Activated T-cell treated with anti-CD3 and anti-CD28 coated beads, Interleukin-2, amount 50 U/mL, for 4 hours (primary cell): ENCODE measurements at regions not wholly inside any gene's neighbourhood (a gene's known extent, or its start where the extent isn't known, plus 50 kb on each side); places are given as distances from the start of the nearest gene placed in this dataset.

Experiments used
- ATAC-seq, 2 donors: fragments of 200-7000 bp; cut with Tn5 transposase; one replicate each; pipeline ENCODE4 v1.10.0; 2021
- DNase-seq: peaks from one replicate; pipeline ENCODE4 v3.0.0-alpha.2; 2020
- H3K27me3 Mint-ChIP-seq: one replicate; pipeline ENCODE4 v1.8.0; 2021; ENCODE audit warnings: low read depth, mixed read lengths
- H3K36me3 Mint-ChIP-seq: one replicate; pipeline ENCODE4 v1.8.0; 2022; ENCODE audit warnings: mixed read lengths; ENCODE audit not compliant: insufficient read depth
- H3K4me1 Mint-ChIP-seq: one replicate; pipeline ENCODE4 v1.8.0; 2021; ENCODE audit warnings: low read depth, mixed read lengths
- H3K4me3 Mint-ChIP-seq: one replicate; pipeline ENCODE4 v1.8.0; 2021; ENCODE audit warnings: mild to moderate bottlenecking, moderate library complexity, mixed read lengths
- H3K9me3 Mint-ChIP-seq: one replicate; pipeline ENCODE4 v1.8.0; 2021; ENCODE audit warnings: mixed read lengths

- no peaks in the 10 kb centered on the region for H3K27me3 Mint-ChIP-seq
- no peak overlapping the region for H3K4me3 Mint-ChIP-seq
- H3K9me3 Mint-ChIP-seq = no peaks in the 10 kb centered on the region
- DNase-seq = no peak
- H3K4me1 Mint-ChIP-seq = peaks cover 9% of the 10 kb centered on the region
- no peak for ATAC-seq
- H3K36me3 Mint-ChIP-seq = no peaks in the 10 kb centered on the region
Observed at GRCh38 chr6:15037253-15037652, 208.6 kb upstream of the JARID2 start.

GRCh38 chr6:15038013-15038791 lies 207.7 kb upstream of the JARID2 start:
- H3K27me3 Mint-ChIP-seq = no peaks in the 10 kb centered on the region
- no peaks in the 10 kb centered on the region for H3K9me3 Mint-ChIP-seq
- ATAC-seq = no peak
- H3K4me1 Mint-ChIP-seq = peaks cover 4% of the 10 kb centered on the region
- H3K36me3 Mint-ChIP-seq = no peaks in the 10 kb centered on the region
- H3K4me3 Mint-ChIP-seq = no peak overlapping the region
- DNase-seq = no peak

- Mint-ChIP-seq H3K4me1 (no peaks in the 10 kb centered on the region), H3K27me3 (no peaks in the 10 kb centered on the region), H3K9me3 (no peaks in the 10 kb centered on the region), H3K4me3 (no peak overlapping the region), H3K36me3 (no peaks in the 10 kb centered on the region)
- no peak for ATAC-seq
- DNase-seq = no peak
Observed at GRCh38 chr6:15039136-15039535, 206.7 kb upstream of the JARID2 start.

GRCh38 chr6:15042938-15043337 lies 202.9 kb upstream of the JARID2 start:
- Mint-ChIP-seq H3K4me1 (no peaks in the 10 kb centered on the region), H3K9me3 (no peaks in the 10 kb centered on the region), H3K27me3 (no peaks in the 10 kb centered on the region), H3K36me3 (no peaks in the 10 kb centered on the region), H3K4me3 (no peak overlapping the region)
- DNase-seq = no peak
- ATAC-seq = no peak

GRCh38 chr6:15044146-15044882 lies 201.6 kb upstream of the JARID2 start:
- no peaks in the 10 kb centered on the region for H3K4me1 Mint-ChIP-seq

GRCh38 chr6:15044948-15045347 lies 200.9 kb upstream of the JARID2 start:
- H3K4me3 Mint-ChIP-seq = no peak overlapping the region
- no peaks in the 10 kb centered on the region for H3K36me3 Mint-ChIP-seq
- H3K4me1 Mint-ChIP-seq = no peaks in the 10 kb centered on the region
- DNase-seq (no peak), ATAC-seq (no peak)
- no peaks in the 10 kb centered on the region for H3K9me3 Mint-ChIP-seq
- H3K27me3 Mint-ChIP-seq = no peaks in the 10 kb centered on the region

More at GRCh38 chr6:15044146-15044882, 201.6 kb upstream of the JARID2 start:
- DNase-seq (no peak), ATAC-seq (no peak)
- Mint-ChIP-seq H3K36me3 (no peaks in the 10 kb centered on the region), H3K27me3 (no peaks in the 10 kb centered on the region), H3K9me3 (no peaks in the 10 kb centered on the region), H3K4me3 (no peak overlapping the region)

GRCh38 chr6:15046751-15047150 lies 199.1 kb upstream of the JARID2 start:
- no peaks in the 10 kb centered on the region for H3K36me3 Mint-ChIP-seq
- no peak overlapping the region for H3K4me3 Mint-ChIP-seq
- H3K9me3 Mint-ChIP-seq = no peaks in the 10 kb centered on the region
- no peaks in the 10 kb centered on the region for H3K4me1 Mint-ChIP-seq
- DNase-seq = no peak
- no peaks in the 10 kb centered on the region for H3K27me3 Mint-ChIP-seq
- no peak for ATAC-seq

- no peak for DNase-seq
- H3K4me1 Mint-ChIP-seq = no peaks in the 10 kb centered on the region
- no peak for ATAC-seq
- no peaks in the 10 kb centered on the region for H3K27me3 Mint-ChIP-seq
- no peak overlapping the region for H3K4me3 Mint-ChIP-seq
- H3K9me3 Mint-ChIP-seq = no peaks in the 10 kb centered on the region
- H3K36me3 Mint-ChIP-seq = no peaks in the 10 kb centered on the region
Observed at GRCh38 chr6:15048367-15048766, 197.5 kb upstream of the JARID2 start.

GRCh38 chr6:15058200-15059061 lies 187.4 kb upstream of the JARID2 start:
- peaks cover 3% of the 10 kb centered on the region for H3K4me1 Mint-ChIP-seq
- DNase-seq (no peak), ATAC-seq (no peak)
- no peaks in the 10 kb centered on the region for H3K9me3 Mint-ChIP-seq
- no peaks in the 10 kb centered on the region for H3K36me3 Mint-ChIP-seq
- no peaks in the 10 kb centered on the region for H3K27me3 Mint-ChIP-seq
- no peak overlapping the region for H3K4me3 Mint-ChIP-seq

- Mint-ChIP-seq H3K4me3 (no peak overlapping the region), H3K36me3 (no peaks in the 10 kb centered on the region), H3K4me1 (peaks cover 3% of the 10 kb centered on the region), H3K9me3 (no peaks in the 10 kb centered on the region), H3K27me3 (no peaks in the 10 kb centered on the region)
- no peak for ATAC-seq
- no peak for DNase-seq
Observed at GRCh38 chr6:15061180-15061641, 184.7 kb upstream of the JARID2 start.

- Mint-ChIP-seq H3K9me3 (no peaks in the 10 kb centered on the region), H3K4me3 (no peak overlapping the region), H3K27me3 (no peaks in the 10 kb centered on the region), H3K36me3 (no peaks in the 10 kb centered on the region), H3K4me1 (peaks cover 3% of the 10 kb centered on the region)
- DNase-seq = no peak
- no peak for ATAC-seq
Observed at GRCh38 chr6:15061908-15062515, 183.9 kb upstream of the JARID2 start.

- DNase-seq (no peak), ATAC-seq (no peak)
- Mint-ChIP-seq H3K9me3 (no peaks in the 10 kb centered on the region), H3K27me3 (no peaks in the 10 kb centered on the region), H3K36me3 (no peaks in the 10 kb centered on the region), H3K4me1 (peaks cover 3% of the 10 kb centered on the region), H3K4me3 (no peak overlapping the region)
Observed at GRCh38 chr6:15062516-15063252, 183.2 kb upstream of the JARID2 start.

- Mint-ChIP-seq H3K36me3 (no peaks in the 10 kb centered on the region), H3K4me3 (no peak overlapping the region), H3K4me1 (peaks cover 3% of the 10 kb centered on the region), H3K9me3 (no peaks in the 10 kb centered on the region), H3K27me3 (no peaks in the 10 kb centered on the region)
- DNase-seq (no peak), ATAC-seq (no peak)
Observed at GRCh38 chr6:15063253-15063853, 182.5 kb upstream of the JARID2 start.
